ENCODE measurements at regions not wholly inside any gene's neighbourhood (a gene's known extent, or its start where the extent isn't known, plus 50 kb on each side); places are given as distances from the start of the nearest gene placed in this dataset.

GRCh38 chr4:115944146-115944905 lies 830.9 kb upstream of the NDST4 start:
- TF ChIP-seq CTCF (conservative IDR thresholded peaks at IDR 0.05) = no peak
- Mint-ChIP-seq H3K36me3 (ENCODE audit: low read depth) (no peaks in the 10 kb centered on the region), H3K27ac (ENCODE audit: unreplicated experiment) (no peak overlapping the region), H3K9me3 (peaks cover 8% of the 10 kb centered on the region), H3K4me1 (no peaks in the 10 kb centered on the region), H3K4me3 (no peak overlapping the region), H3K27me3 (ENCODE audit: low read depth) (no peaks in the 10 kb centered on the region)
- no peak for DNase-seq (ENCODE audit: low read depth, low spot score)

- Mint-ChIP-seq H3K4me1 (no peaks in the 10 kb centered on the region), H3K4me3 (no peak overlapping the region), H3K36me3 (ENCODE audit: low read depth) (no peaks in the 10 kb centered on the region), H3K27ac (ENCODE audit: unreplicated experiment) (no peak overlapping the region), H3K27me3 (ENCODE audit: low read depth) (no peaks in the 10 kb centered on the region), H3K9me3 (peaks cover 5% of the 10 kb centered on the region)
- DNase-seq (ENCODE audit: low read depth, low spot score) = no peak
- TF ChIP-seq CTCF (conservative IDR thresholded peaks at IDR 0.05) = no peak
These were observed 825.5 kb upstream of the NDST4 start for GRCh38 chr4:115938764-115939443.

- no peak for DNase-seq (ENCODE audit: low read depth, low spot score)
- H3K9me3 Mint-ChIP-seq = no peaks in the 10 kb centered on the region
- no peak overlapping the region for H3K27ac Mint-ChIP-seq (ENCODE audit: unreplicated experiment)
- no peak overlapping the region for H3K4me3 Mint-ChIP-seq
- no peaks in the 10 kb centered on the region for H3K27me3 Mint-ChIP-seq (ENCODE audit: low read depth)
- H3K4me1 Mint-ChIP-seq = no peaks in the 10 kb centered on the region
- TF ChIP-seq CTCF (conservative IDR thresholded peaks at IDR 0.05) = no peak
- H3K36me3 Mint-ChIP-seq (ENCODE audit: low read depth) = no peaks in the 10 kb centered on the region
These were observed 816.0 kb upstream of the NDST4 start for GRCh38 chr4:115929373-115929772.

- Mint-ChIP-seq H3K4me3 (no peak overlapping the region), H3K36me3 (ENCODE audit: low read depth) (no peaks in the 10 kb centered on the region), H3K4me1 (no peaks in the 10 kb centered on the region), H3K27ac (ENCODE audit: unreplicated experiment) (no peak overlapping the region), H3K9me3 (no peaks in the 10 kb centered on the region), H3K27me3 (ENCODE audit: low read depth) (no peaks in the 10 kb centered on the region)
- no peak for TF ChIP-seq CTCF (conservative IDR thresholded peaks at IDR 0.05)
- DNase-seq (ENCODE audit: low read depth, low spot score) = no peak
These were observed 814.0 kb upstream of the NDST4 start for GRCh38 chr4:115927382-115927781.

GRCh38 chr4:115923152-115923551 lies 809.7 kb upstream of the NDST4 start:
- Mint-ChIP-seq H3K4me3 (no peak overlapping the region), H3K9me3 (no peaks in the 10 kb centered on the region), H3K27ac (ENCODE audit: unreplicated experiment) (no peak overlapping the region), H3K36me3 (ENCODE audit: low read depth) (no peaks in the 10 kb centered on the region), H3K27me3 (ENCODE audit: low read depth) (no peaks in the 10 kb centered on the region), H3K4me1 (no peaks in the 10 kb centered on the region)
- TF ChIP-seq CTCF (conservative IDR thresholded peaks at IDR 0.05) = no peak
- no peak for DNase-seq (ENCODE audit: low read depth, low spot score)
